Central memory CD8-positive, alpha-beta T cell (primary cell): ENCODE measurements at regions not wholly inside any gene's neighbourhood (a gene's known extent, or its start where the extent isn't known, plus 50 kb on each side); places are given as distances from the start of the nearest gene placed in this dataset.

Source experiments
- ATAC-seq: fragments of 150-1000 bp; cut with Tn5 transposase; replicated peaks from 2 replicates; pipeline ENCODE4 v1.10.0; 2022; ENCODE audit warnings: mild to moderate bottlenecking, moderate FRiP score, moderate number of reproducible peaks; ENCODE audit not compliant: poor library complexity, severe bottlenecking; ENCODE audit errors: extremely low read depth
- DNase-seq, 2 donors: peaks; one replicate each; pipeline ENCODE4 v3.0.0; 2021; ENCODE audit warnings: low spot score in 2 of 2
- H3K27ac Mint-ChIP-seq: one replicate; pipeline ENCODE4 v1.8.0; 2022; ENCODE audit warnings: low read depth, mild to moderate bottlenecking, moderate library complexity, mixed read lengths
- H3K27me3 Mint-ChIP-seq: one replicate; pipeline ENCODE4 v1.8.0; 2022; ENCODE audit warnings: mixed read lengths
- H3K36me3 Mint-ChIP-seq: one replicate; pipeline ENCODE4 v1.8.0; 2022; ENCODE audit warnings: mild to moderate bottlenecking, moderate library complexity, mixed read lengths; ENCODE audit not compliant: insufficient read depth
- H3K4me1 Mint-ChIP-seq: one replicate; pipeline ENCODE4 v1.8.0; 2022; ENCODE audit warnings: mixed read lengths
- H3K4me3 Mint-ChIP-seq: one replicate; pipeline ENCODE4 v1.8.0; 2022; ENCODE audit warnings: mild to moderate bottlenecking, moderate library complexity, mixed read lengths
- H3K9me3 Mint-ChIP-seq: one replicate; pipeline ENCODE4 v1.8.0; 2022; ENCODE audit warnings: mixed read lengths

GRCh38 chr5:3875144-3875543 lies 279.5 kb downstream of the IRX1 start:
- no peaks in the 10 kb centered on the region for H3K27me3 Mint-ChIP-seq
- H3K27ac Mint-ChIP-seq, result no peak overlapping the region

GRCh38 chr5:3878267-3878666 lies 282.6 kb downstream of the IRX1 start:
- Mint-ChIP-seq H3K36me3 (no peaks in the 10 kb centered on the region), H3K9me3 (peaks cover 37% of the 10 kb centered on the region), H3K4me1 (no peaks in the 10 kb centered on the region), H3K27ac (no peak overlapping the region), H3K27me3 (no peaks in the 10 kb centered on the region), H3K4me3 (no peak overlapping the region)
- ATAC-seq, result no peak
- no peak for DNase-seq

More at GRCh38 chr5:3875144-3875543, 279.5 kb downstream of the IRX1 start:
- no peak for ATAC-seq
- H3K9me3 Mint-ChIP-seq, result peaks cover 24% of the 10 kb centered on the region
- no peaks in the 10 kb centered on the region for H3K4me1 Mint-ChIP-seq
- DNase-seq, result no peak
- no peaks in the 10 kb centered on the region for H3K36me3 Mint-ChIP-seq
- no peak overlapping the region for H3K4me3 Mint-ChIP-seq

- no peak for DNase-seq
- no peaks in the 10 kb centered on the region for H3K27me3 Mint-ChIP-seq
- ATAC-seq, result no peak
- no peak overlapping the region for H3K4me3 Mint-ChIP-seq
- no peak overlapping the region for H3K27ac Mint-ChIP-seq
- H3K4me1 Mint-ChIP-seq, result no peaks in the 10 kb centered on the region
- no peaks in the 10 kb centered on the region for H3K36me3 Mint-ChIP-seq
- peaks cover 20% of the 10 kb centered on the region for H3K9me3 Mint-ChIP-seq
Observed at GRCh38 chr5:3883040-3883439, 287.4 kb downstream of the IRX1 start.

GRCh38 chr5:3886524-3887451 lies 291.2 kb downstream of the IRX1 start:
- Mint-ChIP-seq H3K27ac (no peak overlapping the region), H3K27me3 (no peaks in the 10 kb centered on the region), H3K9me3 (peaks cover 13% of the 10 kb centered on the region), H3K4me1 (no peaks in the 10 kb centered on the region), H3K36me3 (no peaks in the 10 kb centered on the region), H3K4me3 (no peak overlapping the region)
- DNase-seq (no peak), ATAC-seq (no peak)

- ATAC-seq, result no peak
- no peak overlapping the region for H3K27ac Mint-ChIP-seq
- DNase-seq, result no peak
- H3K4me1 Mint-ChIP-seq, result no peaks in the 10 kb centered on the region
- peaks cover 6% of the 10 kb centered on the region for H3K9me3 Mint-ChIP-seq
- H3K27me3 Mint-ChIP-seq, result no peaks in the 10 kb centered on the region
- H3K4me3 Mint-ChIP-seq, result no peak overlapping the region
- no peaks in the 10 kb centered on the region for H3K36me3 Mint-ChIP-seq
Observed at GRCh38 chr5:3888310-3888709, 292.7 kb downstream of the IRX1 start.

GRCh38 chr5:3889412-3890142 lies 293.9 kb downstream of the IRX1 start:
- Mint-ChIP-seq H3K4me3 (no peak overlapping the region), H3K27me3 (no peaks in the 10 kb centered on the region), H3K27ac (no peak overlapping the region), H3K9me3 (peaks cover 13% of the 10 kb centered on the region), H3K4me1 (no peaks in the 10 kb centered on the region), H3K36me3 (no peaks in the 10 kb centered on the region)
- DNase-seq (no peak), ATAC-seq (no peak)

- DNase-seq (no peak), ATAC-seq (no peak)
- peaks cover 14% of the 10 kb centered on the region for H3K9me3 Mint-ChIP-seq
- no peaks in the 10 kb centered on the region for H3K4me1 Mint-ChIP-seq
- H3K4me3 Mint-ChIP-seq, result no peak overlapping the region
- H3K27ac Mint-ChIP-seq, result no peak overlapping the region
- H3K36me3 Mint-ChIP-seq, result no peaks in the 10 kb centered on the region
- no peaks in the 10 kb centered on the region for H3K27me3 Mint-ChIP-seq
Observed at GRCh38 chr5:3891113-3891512, 295.5 kb downstream of the IRX1 start.

GRCh38 chr5:3893527-3893926 lies 297.9 kb downstream of the IRX1 start:
- no peaks in the 10 kb centered on the region for H3K36me3 Mint-ChIP-seq
- DNase-seq, result no peak
- H3K4me3 Mint-ChIP-seq, result no peak overlapping the region
- H3K4me1 Mint-ChIP-seq, result no peaks in the 10 kb centered on the region
- no peak for ATAC-seq
- no peak overlapping the region for H3K27ac Mint-ChIP-seq
- no peaks in the 10 kb centered on the region for H3K27me3 Mint-ChIP-seq
- H3K9me3 Mint-ChIP-seq, result peaks cover 26% of the 10 kb centered on the region

- H3K27me3 Mint-ChIP-seq, result no peaks in the 10 kb centered on the region
- H3K9me3 Mint-ChIP-seq, result peaks cover 26% of the 10 kb centered on the region
- ATAC-seq (no peak), DNase-seq (no peak)
- no peaks in the 10 kb centered on the region for H3K4me1 Mint-ChIP-seq
- H3K27ac Mint-ChIP-seq, result no peak overlapping the region
- no peak overlapping the region for H3K4me3 Mint-ChIP-seq
- H3K36me3 Mint-ChIP-seq, result no peaks in the 10 kb centered on the region
Observed at GRCh38 chr5:3893975-3894374, 298.3 kb downstream of the IRX1 start.

GRCh38 chr5:3896098-3896497 lies 300.5 kb downstream of the IRX1 start:
- H3K27me3 Mint-ChIP-seq, result no peaks in the 10 kb centered on the region
- H3K9me3 Mint-ChIP-seq, result peaks cover 21% of the 10 kb centered on the region
- H3K4me1 Mint-ChIP-seq, result no peaks in the 10 kb centered on the region
- H3K4me3 Mint-ChIP-seq, result no peak overlapping the region
- ATAC-seq (no peak), DNase-seq (no peak)
- no peak overlapping the region for H3K27ac Mint-ChIP-seq
- no peaks in the 10 kb centered on the region for H3K36me3 Mint-ChIP-seq

GRCh38 chr5:3899093-3899492 lies 303.5 kb downstream of the IRX1 start:
- Mint-ChIP-seq H3K27ac (no peak overlapping the region), H3K4me3 (no peak overlapping the region), H3K9me3 (peaks cover 20% of the 10 kb centered on the region), H3K4me1 (no peaks in the 10 kb centered on the region), H3K36me3 (no peaks in the 10 kb centered on the region), H3K27me3 (no peaks in the 10 kb centered on the region)
- no peak for ATAC-seq
- no peak for DNase-seq

GRCh38 chr5:3904584-3904983 lies 309.0 kb downstream of the IRX1 start:
- Mint-ChIP-seq H3K36me3 (no peaks in the 10 kb centered on the region), H3K27me3 (no peaks in the 10 kb centered on the region), H3K9me3 (peaks cover 28% of the 10 kb centered on the region), H3K4me3 (no peak overlapping the region), H3K27ac (no peak overlapping the region), H3K4me1 (no peaks in the 10 kb centered on the region)
- ATAC-seq (no peak), DNase-seq (no peak)

GRCh38 chr5:3905031-3905430 lies 309.4 kb downstream of the IRX1 start:
- Mint-ChIP-seq H3K27ac (no peak overlapping the region), H3K4me1 (no peaks in the 10 kb centered on the region), H3K27me3 (no peaks in the 10 kb centered on the region), H3K4me3 (no peak overlapping the region), H3K36me3 (no peaks in the 10 kb centered on the region), H3K9me3 (peaks cover 30% of the 10 kb centered on the region)
- no peak for DNase-seq
- no peak for ATAC-seq
